ENCODE measurements at regions not wholly inside any gene's neighbourhood (a gene's known extent, or its start where the extent isn't known, plus 50 kb on each side); places are given as distances from the start of the nearest gene placed in this dataset.
"Not testable (repeated sequence)": the region's sequence is repeated elsewhere in the genome, so short reads cannot be mapped to it uniquely, and the experiment has no call there.

DNA sequence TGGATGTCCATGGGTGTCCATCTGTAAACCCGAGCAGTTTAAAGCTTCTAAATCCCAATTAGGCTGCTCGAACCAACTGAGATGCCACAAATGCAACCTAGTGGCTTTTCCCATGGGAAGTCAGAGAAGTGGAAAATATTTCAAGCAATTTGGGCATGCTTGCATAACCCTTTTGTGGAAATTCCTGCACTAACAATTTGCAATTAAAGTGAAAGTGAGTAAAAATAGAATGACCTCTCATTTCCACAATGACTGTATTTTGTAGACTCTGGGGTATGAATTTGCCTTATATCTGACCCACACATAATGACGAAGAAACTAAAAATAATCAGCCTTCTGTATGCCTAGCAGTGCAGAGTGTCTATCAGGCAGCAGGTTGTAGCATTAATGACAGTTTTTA is 91.8 kb upstream of the TSC22D1 start:
- no peaks in the 10 kb centered on the region for H3K36me3 ChIP-seq (ENCODE audit: control insufficient read depth in 5 of 5, insufficient read depth in 5 of 5, low read length in 5 of 5)
- no peak overlapping the region for H3K9ac ChIP-seq (ENCODE audit: low read length in 5 of 5)
- H3K27ac ChIP-seq (ENCODE audit: low read depth, low read length), result no peak overlapping the region
- peak overlapping the region in 2 of 5 donors; percentile 23 to 34 for H3K4me3 ChIP-seq (ENCODE audit: low read depth in 1 of 5, low read length in 5 of 5)
- peaks cover 0 to 18% (median 13%) of the 10 kb centered on the region in 5 donors for H3K4me1 ChIP-seq (ENCODE audit: control insufficient read depth in 5 of 5, insufficient read depth in 5 of 5, low read length in 5 of 5)
- no peaks in the 10 kb centered on the region for H3K27me3 ChIP-seq (ENCODE audit: control insufficient read depth in 5 of 5, insufficient read depth in 4 of 5, low read length in 5 of 5)
- no peaks in the 10 kb centered on the region for H3K9me3 ChIP-seq (ENCODE audit: control insufficient read depth in 5 of 5, low read length in 5 of 5)

DNA sequence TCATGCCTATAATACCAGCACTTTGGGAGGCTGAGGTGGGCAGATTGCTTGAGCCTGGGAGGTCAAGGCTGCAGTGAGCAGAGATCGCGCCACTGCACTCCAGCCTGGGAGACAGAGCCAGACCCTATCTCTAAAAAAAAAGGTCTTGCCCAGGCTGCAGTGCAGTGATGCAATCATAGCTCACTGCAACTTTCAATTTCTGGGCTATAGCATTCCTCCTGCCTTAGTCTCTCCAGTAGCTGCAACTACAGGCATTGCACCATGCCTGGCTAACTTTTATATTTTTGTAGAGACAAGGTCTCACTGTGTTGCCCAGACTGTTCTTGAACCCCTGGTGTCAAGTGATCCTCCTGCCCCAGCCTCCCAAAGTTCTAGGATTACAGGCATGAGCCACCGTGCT is 90.4 kb upstream of the TSC22D1 start:
- not testable (repeated sequence) for H3K9ac ChIP-seq (ENCODE audit: low read length in 5 of 5); H3K4me3 ChIP-seq (ENCODE audit: low read depth in 1 of 5, low read length in 5 of 5); H3K27ac ChIP-seq (ENCODE audit: low read depth, low read length); H3K36me3 ChIP-seq (ENCODE audit: control insufficient read depth in 5 of 5, insufficient read depth in 5 of 5, low read length in 5 of 5); H3K9me3 ChIP-seq (ENCODE audit: control insufficient read depth in 5 of 5, low read length in 5 of 5); H3K27me3 ChIP-seq (ENCODE audit: control insufficient read depth in 5 of 5, insufficient read depth in 4 of 5, low read length in 5 of 5)
- H3K4me1 ChIP-seq (ENCODE audit: control insufficient read depth in 5 of 5, insufficient read depth in 5 of 5, low read length in 5 of 5), result peaks cover 0 to 18% (median 13%) of the 10 kb centered on the region in 5 donors

DNA sequence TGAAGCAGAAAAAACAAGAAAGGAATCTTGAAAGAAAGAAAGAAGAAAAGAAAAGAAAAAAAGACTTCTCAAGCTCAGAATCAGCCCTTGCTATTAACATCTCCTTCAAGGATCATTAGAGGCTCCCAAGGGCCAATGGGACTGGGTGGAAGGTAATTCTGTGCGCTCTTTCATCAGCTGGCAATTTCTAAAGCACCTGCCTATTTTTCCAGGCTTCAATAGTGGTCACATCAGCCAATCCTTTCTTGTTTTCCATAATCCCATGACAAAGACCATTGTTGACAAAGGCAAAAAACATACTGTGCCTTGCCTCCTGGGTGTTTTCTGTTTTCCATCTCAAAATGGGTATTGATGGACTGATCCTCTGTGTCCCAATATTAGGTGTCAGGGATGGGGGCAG is 88.2 kb upstream of the TSC22D1 start:
- no peak overlapping the region for H3K27ac ChIP-seq (ENCODE audit: low read depth, low read length)
- no peak overlapping the region for H3K4me3 ChIP-seq (ENCODE audit: low read depth in 1 of 5, low read length in 5 of 5)
- no peaks in the 10 kb centered on the region for H3K36me3 ChIP-seq (ENCODE audit: control insufficient read depth in 5 of 5, insufficient read depth in 5 of 5, low read length in 5 of 5)
- peaks cover 0 to 18% (median 13%) of the 10 kb centered on the region in 5 donors for H3K4me1 ChIP-seq (ENCODE audit: control insufficient read depth in 5 of 5, insufficient read depth in 5 of 5, low read length in 5 of 5)
- H3K9me3 ChIP-seq (ENCODE audit: control insufficient read depth in 5 of 5, low read length in 5 of 5), result no peaks in the 10 kb centered on the region
- H3K9ac ChIP-seq (ENCODE audit: low read length in 5 of 5), result no peak overlapping the region
- H3K27me3 ChIP-seq (ENCODE audit: control insufficient read depth in 5 of 5, insufficient read depth in 4 of 5, low read length in 5 of 5), result no peaks in the 10 kb centered on the region

DNA sequence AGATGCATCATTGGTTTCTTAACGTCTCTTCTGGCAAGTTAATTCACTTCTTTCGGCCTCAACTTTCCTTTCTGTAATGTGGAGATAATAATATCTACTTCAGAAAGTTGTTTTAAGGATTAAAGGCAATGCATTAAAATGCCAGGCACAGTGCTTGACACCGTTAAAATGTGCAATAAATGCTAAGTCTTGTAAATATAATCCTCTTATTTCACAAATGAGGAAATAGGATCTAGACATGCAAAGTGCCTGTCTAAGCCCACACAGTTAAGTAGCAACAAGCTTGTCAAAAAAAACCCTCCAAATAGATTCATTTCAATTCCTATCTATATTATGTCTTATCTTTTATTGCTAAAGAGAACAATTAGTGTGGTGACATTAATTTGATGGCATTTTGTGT is 86.4 kb upstream of the TSC22D1 start:
- Histone ChIP-seq H3K4me3 (ENCODE audit: low read depth in 1 of 5, low read length in 5 of 5) (no peak overlapping the region), H3K27me3 (ENCODE audit: control insufficient read depth in 5 of 5, insufficient read depth in 4 of 5, low read length in 5 of 5) (no peaks in the 10 kb centered on the region), H3K9me3 (ENCODE audit: control insufficient read depth in 5 of 5, low read length in 5 of 5) (no peaks in the 10 kb centered on the region), H3K36me3 (ENCODE audit: control insufficient read depth in 5 of 5, insufficient read depth in 5 of 5, low read length in 5 of 5) (no peaks in the 10 kb centered on the region), H3K27ac (ENCODE audit: low read depth, low read length) (no peak overlapping the region), H3K9ac (ENCODE audit: low read length in 5 of 5) (no peak overlapping the region), H3K4me1 (ENCODE audit: control insufficient read depth in 5 of 5, insufficient read depth in 5 of 5, low read length in 5 of 5) (peaks cover 0 to 4% (median 2%) of the 10 kb centered on the region in 5 donors)

DNA sequence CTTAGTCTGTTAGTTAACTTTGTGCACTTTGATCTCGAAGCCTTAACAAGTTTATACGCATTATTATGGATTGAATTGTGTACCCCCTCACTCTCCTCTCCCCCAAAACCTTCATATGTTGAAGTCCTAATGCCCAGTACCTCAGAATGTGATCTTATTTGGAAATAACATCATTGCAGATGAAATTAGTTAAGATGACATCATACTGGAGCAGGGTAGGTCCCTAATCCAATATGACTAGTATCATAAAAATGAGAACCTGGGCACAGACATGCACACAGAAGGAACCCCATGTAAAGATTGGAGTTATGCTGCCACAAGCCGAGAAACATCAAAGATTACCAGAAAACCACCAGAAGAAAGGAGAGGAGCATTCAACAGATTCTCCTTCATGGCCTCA is 85.8 kb upstream of the TSC22D1 start:
- Histone ChIP-seq H3K27ac (ENCODE audit: low read depth, low read length) (no peak overlapping the region), H3K4me3 (ENCODE audit: low read depth in 1 of 5, low read length in 5 of 5) (no peak overlapping the region), H3K9ac (ENCODE audit: low read length in 5 of 5) (no peak overlapping the region), H3K9me3 (ENCODE audit: control insufficient read depth in 5 of 5, low read length in 5 of 5) (no peaks in the 10 kb centered on the region), H3K36me3 (ENCODE audit: control insufficient read depth in 5 of 5, insufficient read depth in 5 of 5, low read length in 5 of 5) (no peaks in the 10 kb centered on the region), H3K4me1 (ENCODE audit: control insufficient read depth in 5 of 5, insufficient read depth in 5 of 5, low read length in 5 of 5) (no peaks in the 10 kb centered on the region), H3K27me3 (ENCODE audit: control insufficient read depth in 5 of 5, insufficient read depth in 4 of 5, low read length in 5 of 5) (no peaks in the 10 kb centered on the region)

DNA sequence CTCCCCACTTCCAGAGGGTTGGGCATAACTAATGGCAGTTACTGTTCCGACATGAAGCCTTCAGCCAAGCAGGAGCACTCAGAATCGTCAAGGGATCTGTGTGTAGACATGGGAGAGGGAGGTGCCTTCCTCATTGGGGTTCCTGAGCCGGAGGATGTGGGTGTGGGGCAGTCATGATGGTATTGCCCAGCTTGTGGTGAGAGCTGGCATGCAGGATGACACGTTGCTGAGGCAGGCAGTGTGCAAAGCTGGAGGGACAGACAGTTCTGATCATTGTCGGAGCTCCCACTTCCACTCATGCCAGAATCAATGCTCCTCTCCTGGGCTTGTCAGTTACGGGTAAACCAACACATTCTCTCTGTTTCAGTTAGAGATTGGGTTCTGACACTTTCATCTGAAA is 83.9 kb upstream of the TSC22D1 start:
- no peaks in the 10 kb centered on the region for H3K4me1 ChIP-seq (ENCODE audit: control insufficient read depth in 5 of 5, insufficient read depth in 5 of 5, low read length in 5 of 5)
- no peak overlapping the region for H3K9ac ChIP-seq (ENCODE audit: low read length in 5 of 5)
- no peak overlapping the region for H3K27ac ChIP-seq (ENCODE audit: low read depth, low read length)
- no peak overlapping the region for H3K4me3 ChIP-seq (ENCODE audit: low read depth in 1 of 5, low read length in 5 of 5)
- no peaks in the 10 kb centered on the region for H3K27me3 ChIP-seq (ENCODE audit: control insufficient read depth in 5 of 5, insufficient read depth in 4 of 5, low read length in 5 of 5)
- no peaks in the 10 kb centered on the region for H3K9me3 ChIP-seq (ENCODE audit: control insufficient read depth in 5 of 5, low read length in 5 of 5)
- H3K36me3 ChIP-seq (ENCODE audit: control insufficient read depth in 5 of 5, insufficient read depth in 5 of 5, low read length in 5 of 5), result no peaks in the 10 kb centered on the region

DNA sequence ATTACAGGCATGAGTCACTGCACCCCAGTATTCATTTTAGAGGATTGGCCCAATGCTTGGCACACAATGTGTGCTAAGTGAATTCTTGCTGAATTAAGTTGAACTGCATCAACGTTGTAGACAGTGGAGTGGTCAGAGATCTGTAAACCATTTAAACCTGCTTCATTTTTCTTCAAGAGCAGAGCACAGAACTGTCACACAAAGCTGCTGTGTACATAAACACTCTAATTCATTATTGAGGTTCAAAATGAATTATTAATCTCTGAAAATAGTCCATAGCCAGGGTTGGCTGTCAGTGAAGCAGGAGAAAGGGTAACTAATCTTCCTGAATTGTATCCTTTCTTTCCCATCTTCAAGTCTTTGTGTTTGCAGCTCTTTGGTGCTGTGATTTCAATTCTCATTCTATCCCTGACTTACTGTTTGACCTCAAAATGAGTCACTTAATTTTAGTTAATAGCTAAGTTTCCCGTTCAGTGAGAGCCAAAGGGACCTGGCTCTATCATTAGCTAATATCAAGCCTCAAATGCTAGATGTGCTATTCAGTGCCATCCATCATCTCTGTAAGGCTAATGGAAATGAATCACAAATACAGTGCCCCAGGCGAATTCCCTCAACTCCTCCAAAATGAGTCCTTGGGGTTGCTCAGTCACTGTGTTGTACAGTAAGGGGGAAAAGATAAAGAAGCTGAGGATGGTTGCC is 77.0 kb upstream of the TSC22D1 start:
- no peaks in the 10 kb centered on the region for H3K36me3 ChIP-seq (ENCODE audit: control insufficient read depth in 5 of 5, insufficient read depth in 5 of 5, low read length in 5 of 5)
- no peak overlapping the region for H3K27ac ChIP-seq (ENCODE audit: low read depth, low read length)
- peaks cover 0 to 4% (median 2%) of the 10 kb centered on the region in 5 donors for H3K4me1 ChIP-seq (ENCODE audit: control insufficient read depth in 5 of 5, insufficient read depth in 5 of 5, low read length in 5 of 5)
- no peak overlapping the region for H3K9ac ChIP-seq (ENCODE audit: low read length in 5 of 5)
- H3K27me3 ChIP-seq (ENCODE audit: control insufficient read depth in 5 of 5, insufficient read depth in 4 of 5, low read length in 5 of 5), result no peaks in the 10 kb centered on the region
- H3K4me3 ChIP-seq (ENCODE audit: low read depth in 1 of 5, low read length in 5 of 5), result no peak overlapping the region
- H3K9me3 ChIP-seq (ENCODE audit: control insufficient read depth in 5 of 5, low read length in 5 of 5), result no peaks in the 10 kb centered on the region

DNA sequence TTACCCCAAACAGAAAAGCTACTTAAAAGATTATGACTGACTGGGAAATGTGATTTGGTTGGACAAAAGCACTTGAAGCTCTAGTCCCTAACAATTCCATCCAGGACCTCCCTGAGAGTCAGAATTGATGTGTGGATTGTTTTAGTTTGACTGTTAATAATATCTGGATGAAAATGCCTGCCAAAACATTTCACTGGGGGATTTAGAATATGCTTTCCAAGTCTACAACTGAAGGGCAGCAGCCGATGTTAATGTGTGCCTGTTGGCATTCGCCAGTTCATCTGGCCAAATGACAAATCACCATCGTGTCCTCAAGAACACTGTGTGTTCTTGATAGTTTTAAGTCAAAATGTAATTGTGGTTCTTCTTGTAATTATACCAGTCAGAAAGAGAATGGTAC is 76.0 kb upstream of the TSC22D1 start:
- H3K27ac ChIP-seq (ENCODE audit: low read depth, low read length), result no peak overlapping the region
- no peak overlapping the region for H3K9ac ChIP-seq (ENCODE audit: low read length in 5 of 5)
- peaks cover 0 to 4% (median 4%) of the 10 kb centered on the region in 5 donors for H3K4me1 ChIP-seq (ENCODE audit: control insufficient read depth in 5 of 5, insufficient read depth in 5 of 5, low read length in 5 of 5)
- H3K4me3 ChIP-seq (ENCODE audit: low read depth in 1 of 5, low read length in 5 of 5), result no peak overlapping the region
- H3K9me3 ChIP-seq (ENCODE audit: control insufficient read depth in 5 of 5, low read length in 5 of 5), result no peaks in the 10 kb centered on the region
- no peaks in the 10 kb centered on the region for H3K27me3 ChIP-seq (ENCODE audit: control insufficient read depth in 5 of 5, insufficient read depth in 4 of 5, low read length in 5 of 5)
- no peaks in the 10 kb centered on the region for H3K36me3 ChIP-seq (ENCODE audit: control insufficient read depth in 5 of 5, insufficient read depth in 5 of 5, low read length in 5 of 5)

DNA sequence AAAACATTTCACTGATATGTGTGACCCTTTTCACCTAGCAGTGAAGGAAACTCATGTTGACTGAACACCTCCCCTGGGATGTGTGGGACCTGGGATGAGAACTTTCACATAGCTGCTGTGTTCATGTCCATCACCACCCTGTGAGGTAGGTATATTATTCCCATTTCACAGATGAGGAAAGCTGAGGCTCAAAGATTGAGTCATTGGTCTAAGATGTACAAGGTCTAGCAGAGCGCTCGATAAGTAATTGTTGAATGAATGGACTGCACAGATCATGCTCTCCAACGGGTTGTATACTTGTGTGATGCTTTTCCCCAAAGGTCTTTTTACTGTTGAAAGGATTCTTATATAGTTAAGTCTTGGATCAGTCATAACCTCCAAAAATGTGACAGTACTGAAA is 75.6 kb upstream of the TSC22D1 start:
- Histone ChIP-seq H3K4me1 (ENCODE audit: control insufficient read depth in 5 of 5, insufficient read depth in 5 of 5, low read length in 5 of 5) (peaks cover 0 to 4% (median 4%) of the 10 kb centered on the region in 5 donors), H3K9me3 (ENCODE audit: control insufficient read depth in 5 of 5, low read length in 5 of 5) (no peaks in the 10 kb centered on the region), H3K27me3 (ENCODE audit: control insufficient read depth in 5 of 5, insufficient read depth in 4 of 5, low read length in 5 of 5) (no peaks in the 10 kb centered on the region), H3K4me3 (ENCODE audit: low read depth in 1 of 5, low read length in 5 of 5) (no peak overlapping the region), H3K36me3 (ENCODE audit: control insufficient read depth in 5 of 5, insufficient read depth in 5 of 5, low read length in 5 of 5) (no peaks in the 10 kb centered on the region), H3K9ac (ENCODE audit: low read length in 5 of 5) (no peak overlapping the region), H3K27ac (ENCODE audit: low read depth, low read length) (no peak overlapping the region)

DNA sequence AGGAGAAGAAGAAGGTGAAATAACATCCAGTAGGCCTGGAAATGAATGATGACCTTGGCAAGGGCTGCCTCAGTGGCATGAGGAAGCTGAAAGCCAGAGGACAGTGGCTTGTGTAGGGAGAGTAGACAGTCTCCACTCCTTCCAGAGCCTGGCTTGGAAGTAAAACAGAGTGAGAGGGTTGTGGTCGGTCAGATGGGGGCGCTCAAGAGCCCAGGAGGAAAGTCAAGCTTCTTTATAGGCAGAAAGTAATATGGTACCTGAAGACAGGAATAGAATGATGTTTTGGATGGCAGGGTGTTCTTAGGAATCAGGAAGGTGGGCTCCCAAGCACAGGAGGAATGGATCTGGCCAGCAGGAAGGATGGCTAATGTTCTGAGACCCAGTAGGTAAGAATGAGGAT is 75.1 kb upstream of the TSC22D1 start:
- Histone ChIP-seq H3K4me3 (ENCODE audit: low read depth in 1 of 5, low read length in 5 of 5) (no peak overlapping the region), H3K36me3 (ENCODE audit: control insufficient read depth in 5 of 5, insufficient read depth in 5 of 5, low read length in 5 of 5) (no peaks in the 10 kb centered on the region), H3K4me1 (ENCODE audit: control insufficient read depth in 5 of 5, insufficient read depth in 5 of 5, low read length in 5 of 5) (peaks cover 0 to 4% (median 4%) of the 10 kb centered on the region in 5 donors), H3K9ac (ENCODE audit: low read length in 5 of 5) (no peak overlapping the region), H3K27ac (ENCODE audit: low read depth, low read length) (no peak overlapping the region), H3K27me3 (ENCODE audit: control insufficient read depth in 5 of 5, insufficient read depth in 4 of 5, low read length in 5 of 5) (no peaks in the 10 kb centered on the region), H3K9me3 (ENCODE audit: control insufficient read depth in 5 of 5, low read length in 5 of 5) (no peaks in the 10 kb centered on the region)
